GM12873 (cell line): ENCODE measurements at regions not wholly inside any gene's neighbourhood (a gene's known extent, or its start where the extent isn't known, plus 50 kb on each side); places are given as distances from the start of the nearest gene placed in this dataset.

Experiments
- TF ChIP-seq, protein P1 (sequence below): IDR thresholded peaks from 2 replicates; pipeline ENCODE4 v1.5.1; 2012; ENCODE audit warnings: low read depth, mild to moderate bottlenecking, moderate library complexity, low read length, control low read depth; ENCODE audit not compliant: insufficient read depth; ENCODE audit errors: missing control alignments

DNA sequence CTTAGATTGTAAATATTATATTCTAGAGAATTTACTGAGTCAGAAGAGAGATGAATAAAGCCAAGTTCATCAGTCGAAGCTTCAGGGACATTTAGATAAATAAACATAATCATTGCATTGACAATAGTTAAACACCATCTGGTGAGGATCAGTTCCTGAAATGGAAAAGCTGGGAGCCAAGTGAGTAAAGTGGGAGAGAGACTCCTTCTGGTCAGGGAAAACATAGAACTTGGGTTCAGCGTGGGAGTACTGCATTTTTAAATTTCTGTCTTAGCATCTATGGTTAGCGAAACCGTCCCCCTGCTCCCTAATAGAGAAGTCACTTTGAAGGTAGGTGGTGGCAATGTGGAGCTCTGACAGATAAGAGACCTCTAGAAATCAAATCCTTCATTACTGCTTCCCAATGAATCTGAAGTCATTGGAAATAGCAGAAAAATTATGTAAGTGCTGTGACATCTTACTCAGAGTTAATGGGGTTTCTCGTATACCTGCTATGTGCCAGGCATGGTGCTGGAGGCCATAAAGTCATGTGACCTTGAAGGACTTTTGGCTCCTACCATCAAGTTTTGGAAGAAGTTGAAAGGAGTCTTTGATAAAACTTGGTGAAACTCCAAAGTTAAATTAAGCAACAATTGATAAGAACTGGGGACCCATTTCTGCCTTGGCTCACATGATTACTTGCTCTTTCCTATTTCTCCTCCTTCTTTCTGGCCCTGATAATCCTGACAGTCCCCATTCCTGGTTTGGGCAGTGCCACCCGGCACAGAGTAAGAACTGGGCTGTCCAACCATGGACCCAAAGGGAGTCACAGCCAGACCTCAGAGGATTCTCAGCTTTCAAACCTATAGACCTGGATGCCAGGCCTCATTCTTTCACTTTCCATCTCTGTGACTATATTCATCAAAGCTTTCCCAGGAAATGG lies 211.2 kb downstream of the C7orf25 start:
- TF ChIP-seq, protein P1, sequence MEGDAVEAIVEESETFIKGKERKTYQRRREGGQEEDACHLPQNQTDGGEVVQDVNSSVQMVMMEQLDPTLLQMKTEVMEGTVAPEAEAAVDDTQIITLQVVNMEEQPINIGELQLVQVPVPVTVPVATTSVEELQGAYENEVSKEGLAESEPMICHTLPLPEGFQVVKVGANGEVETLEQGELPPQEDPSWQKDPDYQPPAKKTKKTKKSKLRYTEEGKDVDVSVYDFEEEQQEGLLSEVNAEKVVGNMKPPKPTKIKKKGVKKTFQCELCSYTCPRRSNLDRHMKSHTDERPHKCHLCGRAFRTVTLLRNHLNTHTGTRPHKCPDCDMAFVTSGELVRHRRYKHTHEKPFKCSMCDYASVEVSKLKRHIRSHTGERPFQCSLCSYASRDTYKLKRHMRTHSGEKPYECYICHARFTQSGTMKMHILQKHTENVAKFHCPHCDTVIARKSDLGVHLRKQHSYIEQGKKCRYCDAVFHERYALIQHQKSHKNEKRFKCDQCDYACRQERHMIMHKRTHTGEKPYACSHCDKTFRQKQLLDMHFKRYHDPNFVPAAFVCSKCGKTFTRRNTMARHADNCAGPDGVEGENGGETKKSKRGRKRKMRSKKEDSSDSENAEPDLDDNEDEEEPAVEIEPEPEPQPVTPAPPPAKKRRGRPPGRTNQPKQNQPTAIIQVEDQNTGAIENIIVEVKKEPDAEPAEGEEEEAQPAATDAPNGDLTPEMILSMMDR = no peak

DNA sequence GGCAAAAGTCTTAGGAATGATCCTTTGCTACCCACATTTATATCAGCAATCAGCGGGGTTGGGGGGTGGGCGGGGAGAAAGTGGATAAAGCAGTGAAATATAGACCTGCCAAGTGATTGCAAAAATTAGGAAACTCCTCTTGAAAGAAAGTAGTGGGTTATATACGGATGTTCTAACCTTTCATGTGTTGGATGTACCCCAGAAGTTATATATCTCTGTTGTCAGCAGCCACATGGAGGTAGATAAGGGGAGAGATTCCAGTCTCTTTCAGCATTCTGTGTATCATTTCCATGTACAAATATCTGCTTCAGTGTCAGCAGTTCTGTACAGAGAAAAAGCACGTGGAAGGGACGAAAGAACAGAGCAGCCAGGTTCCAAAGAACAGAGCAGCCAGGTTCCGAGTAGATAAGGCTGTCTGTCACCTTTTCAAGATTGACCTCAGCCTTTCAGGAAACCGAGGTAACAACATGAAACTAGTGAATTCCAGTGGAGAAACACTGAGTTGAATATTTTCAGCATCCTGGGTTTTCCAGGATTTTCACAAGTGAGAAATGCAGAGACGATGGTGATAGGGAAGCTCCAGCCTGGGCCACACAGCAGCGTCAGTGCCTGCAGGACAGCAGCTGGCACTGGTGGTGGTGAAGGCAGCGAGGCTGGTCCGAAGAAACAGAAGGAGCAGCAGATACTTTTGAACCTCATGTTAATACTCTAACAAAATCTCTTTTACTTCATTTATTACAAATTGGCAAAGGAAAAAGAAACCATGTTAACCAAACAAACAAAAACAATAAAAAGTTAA lies 212.3 kb downstream of the C7orf25 start:
- TF ChIP-seq, protein P1 = no peak

DNA sequence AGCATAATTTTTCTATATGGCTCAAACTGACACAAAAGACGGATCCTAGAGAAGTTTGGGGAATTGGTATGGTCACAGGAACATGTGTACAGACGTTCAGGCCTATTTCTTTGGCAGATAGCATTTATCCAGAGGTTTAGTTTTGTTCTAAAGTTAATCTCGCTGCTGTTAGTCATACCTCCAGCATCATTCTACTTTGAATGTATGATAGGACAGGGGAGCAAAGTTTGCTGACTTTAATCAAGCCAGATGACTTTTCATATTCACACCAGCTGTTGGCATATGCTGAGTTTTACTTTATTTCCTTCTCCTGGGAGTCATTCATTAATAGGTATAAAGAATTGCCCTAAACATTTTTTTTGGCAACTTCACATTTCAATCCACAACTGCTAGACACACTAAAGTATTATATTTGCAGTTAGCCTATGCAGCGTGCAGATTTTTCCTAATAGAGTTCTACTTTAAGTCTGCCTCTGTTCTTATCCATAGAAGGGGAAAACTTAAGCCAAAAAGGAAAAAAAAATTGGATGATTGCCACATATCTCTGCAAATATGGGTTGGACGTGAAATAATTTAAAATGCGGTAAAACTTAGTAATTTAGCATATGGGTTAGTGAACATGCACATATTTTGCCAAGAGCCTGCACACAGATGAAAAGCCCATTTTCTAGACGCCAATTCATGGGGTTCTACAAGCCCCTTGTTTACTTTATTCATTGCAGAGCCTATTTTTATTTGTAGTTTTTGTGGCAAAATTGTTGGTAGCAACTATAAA lies 213.1 kb downstream of the C7orf25 start:
- TF ChIP-seq, protein P1 = no peak

DNA sequence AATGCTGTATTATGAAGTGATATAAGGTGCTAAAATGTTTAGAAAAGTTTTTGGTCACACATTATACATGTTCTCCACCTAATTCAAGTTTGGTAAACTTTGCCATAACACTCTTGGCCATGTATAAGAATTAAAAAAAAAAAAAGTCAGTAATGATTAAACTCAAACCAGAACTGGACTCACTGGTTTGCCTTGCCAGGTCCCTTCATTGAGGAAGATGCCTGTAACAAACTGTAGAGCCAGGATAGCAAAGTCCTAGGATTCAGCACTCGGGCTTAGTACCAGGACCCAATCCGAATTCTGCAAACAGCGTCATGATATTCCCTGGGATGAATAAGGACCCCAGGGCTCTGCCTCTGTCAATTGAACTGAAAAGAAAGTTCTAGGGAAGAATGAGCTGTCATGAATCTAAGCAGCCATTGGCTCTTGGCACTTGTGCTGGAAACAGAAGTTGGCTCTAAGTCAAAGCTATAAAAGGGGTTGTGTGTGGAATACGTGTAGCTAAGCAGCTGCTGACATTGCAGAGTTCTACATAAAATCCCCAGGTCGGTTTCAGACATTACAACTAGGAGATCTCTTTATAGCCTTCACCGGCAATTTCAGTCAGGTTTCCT lies 216.9 kb downstream of the C7orf25 start:
- TF ChIP-seq, protein P1 = no peak

DNA sequence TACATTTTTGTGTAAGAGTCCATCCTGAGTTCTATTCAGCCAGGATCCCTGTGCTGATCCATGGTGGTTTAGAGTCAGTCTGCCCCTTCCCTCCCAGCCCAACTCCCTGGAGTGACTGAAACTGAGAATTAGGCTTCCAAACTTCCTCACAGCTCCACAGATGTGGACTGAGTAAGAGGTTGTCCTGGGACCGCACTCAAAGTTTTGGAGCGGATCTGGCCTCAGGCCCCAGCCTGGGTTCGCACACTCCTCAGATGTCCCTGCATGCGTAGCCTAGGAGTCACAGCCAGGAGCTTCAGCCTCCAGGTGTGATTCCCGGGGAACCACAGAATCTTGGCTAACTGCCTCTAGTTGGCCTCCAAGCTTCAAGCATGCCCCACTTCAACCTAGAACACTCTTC lies 218.1 kb downstream of the C7orf25 start:
- TF ChIP-seq, protein P1 = no peak

DNA sequence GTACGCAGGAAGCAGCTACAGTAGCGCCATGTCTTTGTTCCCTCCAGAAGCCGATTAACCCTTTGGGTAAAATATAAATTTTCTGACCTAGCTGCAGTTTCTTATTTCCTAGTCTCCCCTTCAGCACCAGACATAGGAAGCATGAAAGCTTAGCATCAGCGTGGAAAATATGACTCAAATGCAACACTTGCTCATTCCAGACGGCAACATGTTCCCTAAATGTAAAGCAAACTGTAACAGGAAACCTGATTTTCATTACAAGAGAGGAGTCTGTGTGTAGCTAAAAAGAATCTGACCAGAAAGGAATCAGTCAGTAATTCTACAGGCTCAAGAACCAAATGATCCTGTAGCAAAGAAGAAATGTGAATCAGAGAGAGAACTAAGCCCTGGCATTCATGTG lies 219.2 kb downstream of the C7orf25 start:
- TF ChIP-seq, protein P1 = no peak
